GM19193 (cell line): ENCODE measurements at regions not wholly inside any gene's neighbourhood (a gene's known extent, or its start where the extent isn't known, plus 50 kb on each side); places are given as distances from the start of the nearest gene placed in this dataset.

ENCODE experiments used
- POLR2A ChIP-seq: IDR thresholded peaks from 4 replicates; pipeline ENCODE4 v1.6.1; 2011; ENCODE audit not compliant: insufficient read depth, insufficient read length; ENCODE audit errors: extremely low read depth

GRCh38 chr3:106114220-106114619, 245.4 kb upstream of the CBLB start:
- no peak for TF ChIP-seq POLR2A

- TF ChIP-seq POLR2A, result no peak
Measured at GRCh38 chr3:106114848-106115247, 246.0 kb upstream of the CBLB start.

- TF ChIP-seq POLR2A, result no peak
Measured at GRCh38 chr3:106115557-106115956, 246.7 kb upstream of the CBLB start.

GRCh38 chr3:106116733-106117489, 248.1 kb upstream of the CBLB start:
- TF ChIP-seq POLR2A, result no peak

- TF ChIP-seq POLR2A, result no peak
Measured at GRCh38 chr3:106117490-106117858, 248.7 kb upstream of the CBLB start.

GRCh38 chr3:106119614-106120082, 250.8 kb upstream of the CBLB start:
- TF ChIP-seq POLR2A, result no peak

- TF ChIP-seq POLR2A, result no peak
Measured at GRCh38 chr3:106120356-106120755, 251.5 kb upstream of the CBLB start.

- no peak for TF ChIP-seq POLR2A
Measured at GRCh38 chr3:106121491-106122289, 252.9 kb upstream of the CBLB start.

- TF ChIP-seq POLR2A, result no peak
Measured at GRCh38 chr3:106124818-106125217, 256.0 kb upstream of the CBLB start.

- TF ChIP-seq POLR2A, result no peak
Measured at GRCh38 chr3:106125321-106125720, 256.5 kb upstream of the CBLB start.

- TF ChIP-seq POLR2A, result no peak
Measured at GRCh38 chr3:106126067-106126845, 257.4 kb upstream of the CBLB start.

- TF ChIP-seq POLR2A, result no peak
Measured at GRCh38 chr3:106126846-106127235, 258.0 kb upstream of the CBLB start.

GRCh38 chr3:106129939-106130338, 261.1 kb upstream of the CBLB start:
- TF ChIP-seq POLR2A, result no peak

GRCh38 chr3:106130384-106131198, 261.8 kb upstream of the CBLB start:
- TF ChIP-seq POLR2A, result no peak
